ENCODE measurements at regions not wholly inside any gene's neighbourhood (a gene's known extent, or its start where the extent isn't known, plus 50 kb on each side); places are given as distances from the start of the nearest gene placed in this dataset.
"Not testable (repeated sequence)": the region's sequence is repeated elsewhere in the genome, so short reads cannot be mapped to it uniquely, and the experiment has no call there.

DNA sequence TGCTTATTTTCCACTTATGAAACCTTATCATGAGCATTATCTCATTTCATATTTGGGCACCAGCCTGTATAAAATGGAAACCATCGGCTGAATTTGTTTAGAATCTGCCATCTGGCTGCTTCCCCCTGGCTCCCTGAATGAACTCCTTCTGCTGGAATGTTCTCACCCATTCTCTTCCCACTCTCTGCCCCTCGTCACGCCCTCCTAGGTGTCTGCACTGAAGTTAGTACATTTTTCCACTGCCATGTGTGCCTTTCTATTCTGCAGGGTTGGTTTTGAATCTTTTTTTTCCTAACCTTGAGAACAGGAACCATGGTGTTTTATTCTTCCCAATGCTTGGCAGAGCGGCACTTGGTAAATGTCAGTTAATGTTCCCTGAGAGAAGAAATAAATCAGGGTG is 359.7 kb downstream of the MLLT3 start:
- no peaks in the 10 kb centered on the region for H3K27me3 ChIP-seq (ENCODE audit: insufficient read depth, low read length)

DNA sequence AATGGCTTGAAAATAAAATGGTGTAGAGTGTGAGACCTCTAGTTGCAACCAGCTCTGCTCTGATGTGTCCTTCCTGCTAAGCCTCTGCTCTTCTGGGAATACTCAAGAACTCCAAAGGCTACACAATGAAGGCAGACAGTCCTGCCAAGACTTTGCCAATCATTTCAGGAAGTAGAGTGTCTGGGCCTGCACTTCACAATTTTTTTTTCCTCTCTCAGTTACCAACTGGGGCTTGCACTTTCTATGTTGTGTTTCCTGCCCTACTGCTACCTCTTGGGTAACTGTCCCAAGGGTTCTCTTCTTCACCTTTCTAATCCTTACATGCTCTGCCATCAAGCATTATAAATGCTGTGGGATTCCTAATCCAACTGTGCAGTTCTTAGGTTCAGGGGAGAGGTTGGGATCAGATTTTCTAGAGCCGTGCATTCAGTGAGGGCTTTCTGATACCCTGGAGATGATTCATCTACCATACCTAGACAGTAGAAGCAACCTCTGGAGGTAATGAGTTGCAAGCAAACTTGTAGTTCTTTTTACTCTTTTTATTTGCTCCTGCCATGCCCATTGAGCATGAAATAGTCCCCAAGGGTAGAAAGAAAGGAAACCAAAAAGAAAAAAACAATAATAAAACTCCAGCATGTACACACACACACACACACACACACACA is 365.9 kb downstream of the MLLT3 start:
- H3K36me3 ChIP-seq (ENCODE audit: insufficient read depth, low read length): no peaks in the 10 kb centered on the region
- no peak overlapping the region for H3K4me3 ChIP-seq (ENCODE audit: low read length)
- H3K9me3 ChIP-seq (ENCODE audit: low read length): no peaks in the 10 kb centered on the region
- no peaks in the 10 kb centered on the region for H3K27me3 ChIP-seq (ENCODE audit: insufficient read depth, low read length)
- no peaks in the 10 kb centered on the region for H3K4me1 ChIP-seq (ENCODE audit: insufficient read depth, low read length)
- H2AFZ ChIP-seq (ENCODE audit: low read depth, low read length): no peak overlapping the region

More for the DNA sequence above, 359.7 kb downstream of the MLLT3 start:
- H3K36me3 ChIP-seq (ENCODE audit: insufficient read depth, low read length): no peaks in the 10 kb centered on the region
- H3K4me3 ChIP-seq (ENCODE audit: low read length): no peak overlapping the region
- H3K9me3 ChIP-seq (ENCODE audit: low read length): no peaks in the 10 kb centered on the region
- H2AFZ ChIP-seq (ENCODE audit: low read depth, low read length): no peak overlapping the region
- no peaks in the 10 kb centered on the region for H3K4me1 ChIP-seq (ENCODE audit: insufficient read depth, low read length)

DNA sequence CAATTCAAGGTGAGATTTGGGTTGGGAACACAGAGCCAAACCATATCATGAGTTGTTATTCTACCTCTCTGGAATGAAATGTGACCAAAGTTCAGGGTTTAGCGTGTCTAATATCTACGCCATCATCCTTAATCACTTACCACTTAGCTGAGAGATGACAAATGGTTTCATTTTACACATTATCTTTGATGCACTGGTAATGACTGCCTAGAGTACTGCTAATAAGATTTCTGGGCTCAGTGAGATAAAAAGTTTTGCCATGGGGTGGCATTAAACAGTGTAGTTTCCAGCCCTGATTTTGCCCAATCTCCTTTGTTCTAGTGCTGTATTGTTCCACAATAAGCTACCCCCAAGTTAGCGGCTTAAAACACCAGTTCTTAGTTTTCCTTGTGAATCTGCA is 367.2 kb downstream of the MLLT3 start:
- no peaks in the 10 kb centered on the region for H3K27me3 ChIP-seq (ENCODE audit: insufficient read depth, low read length)
- no peak overlapping the region for H3K4me3 ChIP-seq (ENCODE audit: low read length)
- no peaks in the 10 kb centered on the region for H3K4me1 ChIP-seq (ENCODE audit: insufficient read depth, low read length)
- no peaks in the 10 kb centered on the region for H3K9me3 ChIP-seq (ENCODE audit: low read length)
- H2AFZ ChIP-seq (ENCODE audit: low read depth, low read length): no peak overlapping the region
- no peaks in the 10 kb centered on the region for H3K36me3 ChIP-seq (ENCODE audit: insufficient read depth, low read length)

DNA sequence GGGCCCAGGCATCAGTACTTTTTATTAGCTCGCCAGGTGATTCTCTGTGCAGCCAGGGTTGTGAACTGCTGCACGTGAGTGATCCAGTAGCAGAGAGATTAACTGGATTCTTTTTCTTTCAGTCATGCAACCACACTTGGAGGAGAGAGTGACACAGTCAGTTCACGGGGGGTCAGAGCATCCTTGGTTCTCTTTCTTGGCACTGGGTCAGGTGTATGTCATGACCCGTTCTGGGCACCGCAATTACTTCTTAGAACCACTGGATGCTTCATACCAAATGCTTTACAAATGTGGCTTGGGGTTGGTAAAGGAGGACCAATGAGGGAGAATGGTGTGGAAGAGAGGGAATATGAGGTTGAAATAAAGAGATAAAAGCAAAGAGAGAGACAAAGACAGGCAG is 368.7 kb downstream of the MLLT3 start:
- H3K36me3 ChIP-seq (ENCODE audit: insufficient read depth, low read length): no peaks in the 10 kb centered on the region
- H3K4me3 ChIP-seq (ENCODE audit: low read length): no peak overlapping the region
- no peaks in the 10 kb centered on the region for H3K4me1 ChIP-seq (ENCODE audit: insufficient read depth, low read length)
- no peaks in the 10 kb centered on the region for H3K9me3 ChIP-seq (ENCODE audit: low read length)
- H3K27me3 ChIP-seq (ENCODE audit: insufficient read depth, low read length): no peaks in the 10 kb centered on the region
- no peak overlapping the region for H2AFZ ChIP-seq (ENCODE audit: low read depth, low read length)

DNA sequence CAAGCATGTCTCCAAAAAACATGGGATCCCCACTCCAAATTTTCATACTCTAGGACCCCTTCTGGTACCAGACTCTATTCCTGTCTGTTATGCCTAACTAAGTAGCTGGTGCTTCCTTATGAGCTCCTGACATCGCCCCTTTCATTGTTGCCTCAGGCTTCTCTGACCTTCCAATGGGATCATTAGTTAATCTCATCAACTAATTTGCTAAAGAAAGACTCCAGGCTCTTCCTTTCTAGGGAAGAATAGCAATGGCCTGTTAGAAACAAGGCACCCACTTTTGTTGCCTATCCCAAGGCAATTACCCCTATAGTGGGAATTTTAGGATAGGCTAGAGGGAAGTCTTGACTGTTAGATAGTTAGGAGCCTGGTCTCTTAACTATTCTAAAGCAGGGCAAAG is 369.5 kb downstream of the MLLT3 start:
- H3K27me3 ChIP-seq (ENCODE audit: insufficient read depth, low read length): no peaks in the 10 kb centered on the region
- H3K4me1 ChIP-seq (ENCODE audit: insufficient read depth, low read length): no peaks in the 10 kb centered on the region

DNA sequence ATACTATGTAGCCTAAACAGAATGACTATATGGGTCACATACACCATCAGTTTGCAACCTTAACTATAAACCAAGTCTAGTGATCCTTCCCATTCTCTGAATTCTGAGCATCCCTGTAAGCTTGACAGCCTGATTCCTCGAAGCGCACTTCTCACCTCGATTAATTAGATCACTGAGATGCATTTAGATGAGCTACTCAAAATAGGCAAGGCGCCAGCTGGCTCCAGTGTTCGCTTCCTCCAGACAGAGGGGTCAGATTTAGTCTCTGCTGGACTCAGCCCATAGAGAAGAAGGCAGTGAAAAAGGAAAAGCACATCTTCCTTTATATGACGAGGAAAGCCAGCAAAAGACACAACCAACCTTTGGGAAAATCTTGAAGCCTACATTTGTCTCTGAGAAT is 371.5 kb downstream of the MLLT3 start:
- Histone ChIP-seq H2AFZ (ENCODE audit: low read depth, low read length) (no peak overlapping the region), H3K4me1 (ENCODE audit: insufficient read depth, low read length) (no peaks in the 10 kb centered on the region), H3K9me3 (ENCODE audit: low read length) (no peaks in the 10 kb centered on the region), H3K36me3 (ENCODE audit: insufficient read depth, low read length) (no peaks in the 10 kb centered on the region), H3K27me3 (ENCODE audit: insufficient read depth, low read length) (no peaks in the 10 kb centered on the region), H3K4me3 (ENCODE audit: low read length) (no peak overlapping the region)

More for the DNA sequence above, 369.5 kb downstream of the MLLT3 start:
- Histone ChIP-seq H3K4me3 (ENCODE audit: low read length) (no peak overlapping the region), H3K9me3 (ENCODE audit: low read length) (no peaks in the 10 kb centered on the region), H3K36me3 (ENCODE audit: insufficient read depth, low read length) (no peaks in the 10 kb centered on the region), H2AFZ (ENCODE audit: low read depth, low read length) (no peak overlapping the region)

DNA sequence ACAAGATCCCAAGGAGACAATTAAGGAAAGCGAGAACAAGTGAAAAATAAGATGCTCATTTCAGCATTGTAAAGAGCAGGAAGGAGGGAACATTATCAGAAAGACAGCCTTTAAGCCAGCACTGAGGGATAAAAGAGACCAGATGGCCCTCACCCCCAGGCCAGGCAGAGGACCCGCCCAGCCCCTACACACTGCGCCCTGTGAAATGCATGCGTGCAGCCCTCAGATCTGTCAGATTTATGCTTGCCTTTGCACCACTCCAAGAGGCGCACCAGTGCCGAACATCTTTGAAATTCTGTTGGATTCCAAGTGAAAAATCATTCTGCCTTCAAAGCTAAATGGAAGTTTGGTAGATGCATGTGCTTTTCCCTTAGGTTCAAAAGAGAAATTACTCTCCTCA is 378.0 kb downstream of the MLLT3 start:
- peaks cover 3% of the 10 kb centered on the region for H3K4me1 ChIP-seq (ENCODE audit: insufficient read depth, low read length)
- no peaks in the 10 kb centered on the region for H3K9me3 ChIP-seq (ENCODE audit: low read length)
- no peak overlapping the region for H3K4me3 ChIP-seq (ENCODE audit: low read length)
- H3K36me3 ChIP-seq (ENCODE audit: insufficient read depth, low read length): no peaks in the 10 kb centered on the region
- no peaks in the 10 kb centered on the region for H3K27me3 ChIP-seq (ENCODE audit: insufficient read depth, low read length)
- H2AFZ ChIP-seq (ENCODE audit: low read depth, low read length): no peak overlapping the region

DNA sequence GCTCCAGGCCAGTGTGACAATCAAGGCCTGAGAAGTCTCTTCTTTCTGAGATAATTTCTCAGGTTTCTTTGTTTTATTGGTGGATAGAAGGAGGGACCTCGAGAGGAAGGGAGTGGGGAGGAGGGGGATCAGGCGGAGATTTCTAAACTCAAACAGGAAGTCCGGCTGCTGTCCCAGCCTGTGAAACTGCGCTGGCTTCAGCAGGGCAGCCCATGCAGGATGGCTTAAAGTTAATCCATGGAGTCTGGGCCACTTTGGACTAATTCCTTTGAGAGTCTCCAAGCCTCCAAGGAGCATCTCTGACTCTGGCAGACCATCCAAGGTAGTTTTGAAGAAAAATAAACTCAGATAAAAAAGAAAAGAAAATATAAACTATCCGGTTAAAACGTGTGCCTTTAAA is 378.5 kb downstream of the MLLT3 start:
- H3K9me3 ChIP-seq (ENCODE audit: low read length): no peaks in the 10 kb centered on the region
- H3K4me1 ChIP-seq (ENCODE audit: insufficient read depth, low read length): peaks cover 3% of the 10 kb centered on the region
- no peaks in the 10 kb centered on the region for H3K27me3 ChIP-seq (ENCODE audit: insufficient read depth, low read length)
- no peak overlapping the region for H3K4me3 ChIP-seq (ENCODE audit: low read length)
- no peaks in the 10 kb centered on the region for H3K36me3 ChIP-seq (ENCODE audit: insufficient read depth, low read length)
- H2AFZ ChIP-seq (ENCODE audit: low read depth, low read length): no peak overlapping the region

DNA sequence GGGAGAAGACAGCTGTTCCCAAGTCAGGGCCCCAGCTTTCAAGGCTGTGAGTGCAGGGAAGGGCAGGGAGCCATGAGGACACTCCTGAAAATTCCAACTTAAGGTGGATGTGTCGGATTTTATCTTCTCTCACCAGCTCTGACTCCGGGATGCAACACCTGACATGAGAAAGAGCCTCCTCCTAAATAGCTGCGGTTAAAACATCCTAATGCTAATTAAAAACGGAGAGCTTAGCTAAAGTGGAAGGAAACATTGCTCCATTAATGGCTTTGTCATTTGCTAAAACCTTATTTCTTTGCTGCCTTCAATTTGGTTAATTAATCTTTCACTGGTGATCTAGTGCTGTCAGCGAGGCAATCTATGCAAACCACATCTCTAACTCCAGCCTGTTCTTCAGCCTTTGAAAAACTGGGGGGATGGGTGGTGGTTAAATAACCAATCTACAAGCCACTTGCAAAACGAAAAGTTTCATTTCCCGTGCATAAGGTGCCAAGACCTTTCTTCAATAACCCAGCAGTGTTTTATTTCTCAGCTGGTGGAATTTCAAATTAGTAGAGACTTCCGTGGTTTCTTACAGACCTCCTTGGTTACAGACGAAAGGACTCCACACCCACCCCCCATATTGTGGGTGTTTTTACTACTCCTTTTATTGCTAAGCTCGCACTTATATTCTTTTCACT is 379.6 kb downstream of the MLLT3 start:
- Histone ChIP-seq H3K4me3 (ENCODE audit: low read length) (no peak overlapping the region), H2AFZ (ENCODE audit: low read depth, low read length) (no peak overlapping the region), H3K4me1 (ENCODE audit: insufficient read depth, low read length) (peaks cover 3% of the 10 kb centered on the region), H3K9me3 (ENCODE audit: low read length) (no peaks in the 10 kb centered on the region), H3K27me3 (ENCODE audit: insufficient read depth, low read length) (no peaks in the 10 kb centered on the region), H3K36me3 (ENCODE audit: insufficient read depth, low read length) (no peaks in the 10 kb centered on the region)

DNA sequence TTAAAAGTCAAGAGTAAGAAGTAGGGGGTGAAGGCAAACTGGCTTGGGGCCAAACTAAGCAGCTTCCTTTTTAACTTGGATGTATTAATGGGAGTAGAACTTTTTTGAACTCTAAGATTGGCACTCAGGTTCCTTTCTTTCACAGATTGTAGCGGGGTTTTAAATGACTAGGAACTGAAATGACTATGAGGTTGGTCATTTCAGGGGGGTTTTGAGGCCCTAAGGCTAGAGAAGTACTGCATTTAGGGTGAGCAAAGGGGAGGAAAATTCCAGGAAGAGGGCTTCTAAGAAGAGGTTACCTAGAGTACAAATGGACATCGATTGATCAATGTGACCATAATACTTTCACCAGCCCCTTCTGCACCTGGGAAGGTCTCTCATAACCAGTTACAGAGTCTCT is 381.8 kb downstream of the MLLT3 start:
- Histone ChIP-seq H3K9me3 (ENCODE audit: low read length) (no peaks in the 10 kb centered on the region), H2AFZ (ENCODE audit: low read depth, low read length) (no peak overlapping the region), H3K4me3 (ENCODE audit: low read length) (no peak overlapping the region), H3K27me3 (ENCODE audit: insufficient read depth, low read length) (no peaks in the 10 kb centered on the region), H3K36me3 (ENCODE audit: insufficient read depth, low read length) (no peaks in the 10 kb centered on the region), H3K4me1 (ENCODE audit: insufficient read depth, low read length) (peaks cover 3% of the 10 kb centered on the region)

DNA sequence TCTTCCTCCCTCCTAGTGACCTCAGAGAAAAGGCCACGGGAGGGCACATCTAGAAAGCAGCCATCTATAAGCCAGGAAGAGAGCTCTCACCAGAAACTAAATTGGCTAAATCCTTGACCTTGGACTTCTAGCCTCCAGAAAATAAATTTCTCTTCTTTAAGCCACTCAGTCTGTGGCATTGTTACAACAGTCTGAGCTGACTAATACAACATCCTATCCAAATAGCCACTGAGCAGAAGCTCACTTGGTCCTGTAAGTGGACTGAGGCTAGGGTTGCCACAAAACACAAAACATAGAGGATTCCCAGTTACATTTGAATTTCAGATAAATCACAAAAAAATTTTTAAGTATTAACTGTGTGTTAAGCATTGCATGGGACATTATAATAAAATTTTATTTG is 383.4 kb downstream of the MLLT3 start:
- Histone ChIP-seq H2AFZ (ENCODE audit: low read depth, low read length) (no peak overlapping the region), H3K36me3 (ENCODE audit: insufficient read depth, low read length) (no peaks in the 10 kb centered on the region), H3K9me3 (ENCODE audit: low read length) (no peaks in the 10 kb centered on the region), H3K4me1 (ENCODE audit: insufficient read depth, low read length) (no peaks in the 10 kb centered on the region), H3K27me3 (ENCODE audit: insufficient read depth, low read length) (no peaks in the 10 kb centered on the region), H3K4me3 (ENCODE audit: low read length) (no peak overlapping the region)

DNA sequence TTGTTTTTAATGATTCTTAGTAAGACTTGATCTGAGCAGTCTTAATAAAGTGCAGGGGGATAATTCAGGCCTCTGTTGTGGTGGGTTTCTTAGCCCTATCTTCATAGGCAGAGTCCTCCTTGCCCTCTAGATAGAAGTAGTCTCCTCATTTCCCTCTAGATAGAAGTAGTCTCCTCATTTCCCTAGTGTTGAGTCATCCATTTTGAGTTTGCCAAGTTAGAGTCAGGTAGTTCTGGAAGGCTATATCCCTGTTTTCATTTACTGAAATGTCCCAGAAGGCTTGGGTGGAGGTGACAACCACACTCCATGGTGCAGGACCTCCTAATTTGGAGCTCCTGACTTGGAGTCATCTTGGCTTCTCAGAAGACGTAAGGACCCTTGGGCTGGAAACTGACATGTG is 384.6 kb downstream of the MLLT3 start:
- Histone ChIP-seq H3K4me1 (ENCODE audit: insufficient read depth, low read length) (no peaks in the 10 kb centered on the region), H2AFZ (ENCODE audit: low read depth, low read length) (no peak overlapping the region), H3K4me3 (ENCODE audit: low read length) (no peak overlapping the region), H3K27me3 (ENCODE audit: insufficient read depth, low read length) (no peaks in the 10 kb centered on the region), H3K9me3 (ENCODE audit: low read length) (no peaks in the 10 kb centered on the region), H3K36me3 (ENCODE audit: insufficient read depth, low read length) (no peaks in the 10 kb centered on the region)

DNA sequence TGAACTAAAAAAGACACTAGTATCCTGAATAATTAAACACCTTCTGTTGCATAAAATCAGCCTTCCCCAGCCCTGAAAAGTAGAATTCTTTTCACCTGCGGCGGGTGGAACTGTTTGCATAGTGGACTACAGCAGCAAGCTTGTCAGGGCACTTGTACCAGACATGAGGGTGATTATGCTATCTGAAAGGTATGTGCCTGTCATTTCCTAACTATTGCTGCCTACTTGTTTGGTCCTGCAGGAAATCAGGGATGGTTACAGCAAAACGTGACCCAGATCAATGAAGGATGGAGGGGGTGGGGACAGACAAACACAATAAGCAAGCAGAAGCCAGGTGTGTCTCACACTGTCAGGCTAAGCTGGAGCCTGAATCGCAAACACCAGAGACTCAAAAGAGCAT is 385.6 kb downstream of the MLLT3 start:
- Histone ChIP-seq H3K36me3 (ENCODE audit: insufficient read depth, low read length) (no peaks in the 10 kb centered on the region), H3K4me1 (ENCODE audit: insufficient read depth, low read length) (no peaks in the 10 kb centered on the region), H3K4me3 (ENCODE audit: low read length) (no peak overlapping the region), H2AFZ (ENCODE audit: low read depth, low read length) (no peak overlapping the region), H3K9me3 (ENCODE audit: low read length) (no peaks in the 10 kb centered on the region), H3K27me3 (ENCODE audit: insufficient read depth, low read length) (no peaks in the 10 kb centered on the region)

DNA sequence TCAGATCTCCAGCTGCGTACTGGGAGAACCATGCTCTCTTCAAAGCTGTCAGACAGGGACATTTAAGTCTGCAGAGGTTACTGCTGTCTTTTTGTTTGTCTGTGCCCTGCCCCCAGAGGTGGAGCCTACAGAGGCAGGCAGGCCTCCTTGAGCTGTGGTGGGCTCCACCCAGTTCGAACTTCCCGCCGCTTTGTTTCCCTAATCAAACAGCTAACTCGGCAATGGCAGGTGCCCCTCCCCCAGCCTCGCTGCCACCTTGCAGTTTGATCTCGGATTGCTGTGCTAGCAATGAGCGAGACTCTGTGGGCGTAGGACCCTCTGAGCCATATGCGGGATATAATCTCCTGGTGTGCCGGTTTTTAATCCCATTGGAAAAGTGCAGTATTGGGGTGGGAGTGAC is 387.1 kb downstream of the MLLT3 start:
- not testable (repeated sequence) for H3K9me3 ChIP-seq (ENCODE audit: low read length); H3K27me3 ChIP-seq (ENCODE audit: insufficient read depth, low read length); H3K36me3 ChIP-seq (ENCODE audit: insufficient read depth, low read length); H3K4me1 ChIP-seq (ENCODE audit: insufficient read depth, low read length); H3K4me3 ChIP-seq (ENCODE audit: low read length); H2AFZ ChIP-seq (ENCODE audit: low read depth, low read length)

All from neuron (in vitro differentiated cells).